Adipose tissue (tissue), 3 donors: ENCODE measurements at regions not wholly inside any gene's neighbourhood (a gene's known extent, or its start where the extent isn't known, plus 50 kb on each side); places are given as distances from the start of the nearest gene placed in this dataset.

ENCODE experiments used
- H3K27ac ChIP-seq: one replicate; pipeline ENCODE4 v1.5.1; 2013; ENCODE audit warnings: low read depth, low read length
- WGBS, 3 donors: extraction: QIAGEN DNeasy Blood & Tissue Kit; methylation state at CpG; one replicate each; pipeline ENCODE4 v1.1.7; 2013; 5-methylcytosine and 5-hydroxymethylcytosine counted together
- donor health status: healthy with polysubstance abuse.
- donor health status: Bipolar disorder and iron deficiency.
- donor health status: healthy.

DNA sequence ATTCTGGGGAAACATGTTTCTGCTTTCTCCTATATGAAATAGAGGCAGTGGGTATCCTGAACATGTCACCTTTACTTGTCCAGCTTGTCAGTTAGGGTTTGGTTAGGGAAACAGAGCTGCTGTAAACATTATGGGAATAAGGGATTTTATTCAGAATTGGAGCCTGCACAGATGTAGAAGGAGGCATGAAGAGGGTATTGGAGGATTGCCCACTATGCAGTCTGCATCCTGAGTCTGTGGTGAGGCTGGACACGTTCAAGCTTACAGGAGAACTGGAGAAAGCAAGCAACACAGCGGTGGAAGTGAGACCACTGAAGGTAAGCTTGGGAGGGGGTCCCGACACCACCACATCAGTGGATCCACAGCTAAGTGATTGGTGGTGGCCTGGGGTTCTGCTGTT lies 443.0 kb upstream of the TNP1 start:
- H3K27ac ChIP-seq: no peak overlapping the region
- WGBS, 3 donors: 80 to 82% (median 81%) methylated on average over 3 of the region's 3 CpGs

GRCh38 chr2:217301142-217301925 lies 441.5 kb upstream of the TNP1 start:
- H3K27ac ChIP-seq: no peak overlapping the region
- 85 to 93% (median 86%) methylated on average over 4 of the region's 4 CpGs for WGBS, 3 donors

DNA sequence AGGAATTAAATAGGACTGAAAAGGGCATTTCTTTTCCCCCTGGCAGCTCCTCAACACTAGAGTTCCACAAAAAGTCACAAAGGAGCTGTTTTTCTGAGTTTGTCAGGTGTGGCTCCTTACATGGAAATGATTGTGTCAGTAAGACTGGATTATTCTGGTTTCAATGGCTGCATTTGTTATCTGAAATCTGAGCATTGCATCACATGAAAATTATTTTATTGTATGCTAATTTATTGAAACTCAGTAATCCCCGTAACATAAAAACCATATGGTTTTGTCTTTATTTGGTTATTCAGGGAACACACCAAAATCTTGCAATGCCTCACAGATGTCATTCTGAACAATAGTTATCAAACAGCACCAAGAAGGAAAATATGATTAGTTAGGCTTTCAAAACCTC lies 439.7 kb upstream of the TNP1 start:
- H3K27ac ChIP-seq: no peak overlapping the region
- 75 to 88% (median 86%) methylated on average over 1 of the region's 1 CpG for WGBS, 3 donors

- no peak overlapping the region for H3K27ac ChIP-seq
- WGBS, 3 donors: 87 to 93% (median 91%) methylated on average over 2 of the region's 2 CpGs
Measured at GRCh38 chr2:217297096-217297495, 437.2 kb upstream of the TNP1 start.

GRCh38 chr2:217294818-217295217 lies 435.0 kb upstream of the TNP1 start:
- H3K27ac ChIP-seq: no peak overlapping the region
- 69 to 91% (median 81%) methylated on average over 4 of the region's 4 CpGs for WGBS, 3 donors

DNA sequence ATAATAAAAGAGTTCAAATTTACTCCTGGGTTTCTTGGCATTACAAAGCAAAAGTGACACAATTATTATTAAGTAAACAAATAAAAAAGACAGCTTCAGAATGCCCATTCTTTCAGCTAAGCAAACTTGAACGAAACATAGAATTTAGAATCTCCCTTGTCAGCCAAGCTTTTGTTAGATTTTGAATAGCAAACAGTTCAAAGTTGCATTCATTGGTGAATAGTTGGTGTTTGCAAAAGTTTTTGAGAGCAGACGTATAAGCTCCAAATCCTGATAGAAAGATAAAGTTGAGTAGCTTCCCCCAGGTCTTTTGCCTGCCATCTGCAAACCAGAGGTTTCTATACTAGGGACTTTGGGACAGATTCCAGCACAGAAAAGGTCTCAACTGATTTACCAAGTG lies 434.3 kb upstream of the TNP1 start:
- WGBS, 3 donors: 43 to 85% (median 67%) methylated on average over 2 of the region's 2 CpGs
- H3K27ac ChIP-seq: no peak overlapping the region

DNA sequence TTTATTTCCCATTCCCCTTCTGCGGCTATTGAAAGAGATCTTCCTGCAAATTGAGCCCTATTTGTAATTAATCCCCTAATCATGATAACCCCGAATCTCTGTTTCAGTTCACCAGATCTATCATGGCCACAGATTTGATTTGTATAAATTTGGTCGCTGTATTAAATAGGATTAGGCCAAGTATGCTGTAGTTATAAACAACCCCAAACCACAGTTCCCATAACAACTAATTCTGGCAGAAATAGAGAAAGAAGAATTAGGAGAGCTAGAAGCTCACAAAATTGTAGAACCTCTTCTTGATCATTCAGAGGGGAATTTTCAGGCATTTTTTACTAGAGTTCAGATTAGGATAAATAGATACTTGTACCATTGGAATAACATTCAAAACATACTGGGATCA lies 433.7 kb upstream of the TNP1 start:
- H3K27ac ChIP-seq: no peak overlapping the region
- WGBS, 3 donors: 74 to 92% (median 85%) methylated on average over 3 of the region's 3 CpGs

DNA sequence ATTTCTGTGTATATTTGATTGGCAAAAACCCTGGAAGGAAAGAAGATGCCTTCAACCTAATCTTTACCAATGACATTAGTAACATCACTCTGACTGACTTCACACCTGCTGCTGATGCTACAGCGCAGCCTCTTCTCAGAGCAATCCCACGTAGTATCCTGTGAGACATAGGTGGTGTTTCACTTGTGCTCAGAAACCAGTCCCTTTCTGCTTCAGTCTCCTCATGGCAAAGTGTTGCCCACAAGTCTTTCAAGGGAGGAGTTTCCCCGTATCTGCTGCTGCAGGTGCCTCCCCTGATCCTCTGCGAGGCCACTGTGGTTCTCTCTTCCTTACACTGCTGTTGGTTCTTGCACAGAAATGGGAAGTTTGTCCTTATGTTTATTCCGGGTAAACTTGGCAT lies 433.2 kb upstream of the TNP1 start:
- no peak overlapping the region for H3K27ac ChIP-seq
- WGBS, 3 donors: 85 to 90% (median 89%) methylated on average over 5 of the region's 5 CpGs

- 89 to 92% (median 91%) methylated on average over 5 of the region's 5 CpGs for WGBS, 3 donors
Measured at GRCh38 chr2:217291259-217291658, 431.4 kb upstream of the TNP1 start.

DNA sequence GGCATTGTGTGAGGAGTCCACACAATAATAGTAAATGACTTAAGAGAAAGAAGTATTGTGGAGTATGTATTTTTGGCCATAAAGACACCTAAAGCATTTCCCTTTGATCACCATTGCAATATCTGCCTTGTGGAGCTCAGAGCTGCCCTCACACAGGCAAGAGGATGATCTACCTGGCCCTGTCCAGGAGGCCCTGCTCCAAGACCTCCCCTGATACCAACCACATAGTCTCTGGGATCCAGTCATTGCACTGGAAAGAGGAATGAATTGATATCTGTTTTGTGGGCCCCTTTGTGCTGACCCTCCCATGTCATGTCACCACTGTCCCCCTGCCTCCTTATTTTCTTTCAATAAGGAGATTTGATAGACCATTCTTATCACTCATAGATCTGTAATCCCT lies 430.6 kb upstream of the TNP1 start:
- H3K27ac ChIP-seq: no peak overlapping the region

More at GRCh38 chr2:217291259-217291658, 431.4 kb upstream of the TNP1 start:
- H3K27ac ChIP-seq: no peak overlapping the region

DNA sequence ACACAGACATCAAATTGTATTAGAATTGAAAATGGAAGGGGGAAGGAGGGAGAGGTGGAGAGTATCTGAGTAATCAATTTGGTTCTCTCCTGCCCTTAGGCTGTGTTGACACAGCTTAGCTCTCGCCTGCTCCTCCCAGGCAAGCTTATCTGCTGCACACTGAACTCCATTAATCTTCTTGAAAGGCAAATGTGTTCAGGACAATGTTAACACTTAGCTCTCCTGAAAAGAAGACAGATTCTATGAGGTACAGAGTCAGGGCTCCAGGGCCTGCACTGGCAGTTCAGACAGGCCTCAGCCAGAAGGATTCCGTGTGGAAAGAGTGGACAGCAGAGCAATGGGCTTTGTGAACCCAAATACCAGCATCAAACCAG lies 430.0 kb upstream of the TNP1 start:
- no peak overlapping the region for H3K27ac ChIP-seq
- WGBS, 3 donors: 43 to 67% (median 53%) methylated on average over 2 of the region's 2 CpGs

GRCh38 chr2:217289177-217289906 lies 429.5 kb upstream of the TNP1 start:
- no peak overlapping the region for H3K27ac ChIP-seq
- WGBS, 3 donors: 45 to 76% (median 74%) methylated on average over 2 of the region's 2 CpGs

DNA sequence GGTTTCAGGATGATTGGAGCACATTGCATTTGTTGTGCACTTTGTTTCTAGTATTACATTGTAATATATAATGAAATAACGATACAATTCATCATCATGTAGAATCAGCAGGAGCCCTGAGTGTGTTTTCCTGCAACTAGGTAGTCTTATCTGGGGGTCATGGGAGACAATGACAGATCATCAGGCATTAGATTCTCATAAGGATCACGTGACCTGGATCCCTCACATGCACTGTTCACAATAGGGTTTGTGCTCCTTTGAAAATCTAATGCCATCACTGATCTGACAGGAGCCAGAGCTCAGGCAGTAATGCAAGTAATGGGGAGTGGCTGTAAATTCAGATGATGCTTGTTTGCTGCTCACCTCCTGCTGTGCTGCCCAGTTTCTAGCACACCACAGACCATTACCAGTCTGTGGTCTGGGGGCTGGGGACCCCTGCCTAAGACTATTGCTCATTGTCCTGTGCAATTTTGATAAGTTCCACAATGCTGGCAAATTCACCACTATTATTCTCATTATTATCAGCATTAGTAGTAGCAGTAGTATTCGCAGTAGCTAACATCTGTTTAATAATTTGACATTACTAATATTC lies 428.7 kb upstream of the TNP1 start:
- H3K27ac ChIP-seq: no peak overlapping the region
- 83 to 92% (median 90%) methylated on average over 3 of the region's 3 CpGs for WGBS, 3 donors

GRCh38 chr2:217286833-217287232 lies 427.0 kb upstream of the TNP1 start:
- WGBS, 3 donors: 91 to 97% (median 91%) methylated on average over 2 of the region's 2 CpGs

DNA sequence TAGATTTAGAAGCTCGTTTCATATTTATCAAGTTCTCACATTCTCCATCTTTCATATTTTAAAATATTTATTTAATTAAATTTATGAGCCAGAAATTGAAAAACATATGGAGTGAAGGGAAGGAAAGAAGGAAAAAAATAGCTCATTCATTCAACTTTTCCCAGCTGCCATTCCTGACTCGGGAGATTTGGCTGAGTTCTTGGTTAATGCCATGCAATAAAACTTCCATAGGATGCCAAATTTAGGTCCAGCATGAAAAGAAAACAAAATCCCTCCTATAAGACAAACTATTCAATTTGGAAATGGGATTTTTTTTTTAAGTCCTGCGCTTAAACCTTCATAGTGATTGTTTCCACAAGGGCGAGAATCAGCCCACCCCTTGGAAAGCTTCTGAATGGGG lies 426.1 kb upstream of the TNP1 start:
- 94 to 96% (median 94%) methylated on average over 4 of the region's 4 CpGs for WGBS, 3 donors
- H3K27ac ChIP-seq: no peak overlapping the region

More at GRCh38 chr2:217286833-217287232, 427.0 kb upstream of the TNP1 start:
- no peak overlapping the region for H3K27ac ChIP-seq

- WGBS, 3 donors: 72 to 83% (median 73%) methylated on average over 6 of the region's 6 CpGs
- no peak overlapping the region for H3K27ac ChIP-seq
Measured at GRCh38 chr2:217283460-217283859, 423.6 kb upstream of the TNP1 start.

- no peak overlapping the region for H3K27ac ChIP-seq
- WGBS, 3 donors: 75 to 85% (median 79%) methylated on average over 2 of the region's 2 CpGs
Measured at GRCh38 chr2:217282531-217282930, 422.7 kb upstream of the TNP1 start.

DNA sequence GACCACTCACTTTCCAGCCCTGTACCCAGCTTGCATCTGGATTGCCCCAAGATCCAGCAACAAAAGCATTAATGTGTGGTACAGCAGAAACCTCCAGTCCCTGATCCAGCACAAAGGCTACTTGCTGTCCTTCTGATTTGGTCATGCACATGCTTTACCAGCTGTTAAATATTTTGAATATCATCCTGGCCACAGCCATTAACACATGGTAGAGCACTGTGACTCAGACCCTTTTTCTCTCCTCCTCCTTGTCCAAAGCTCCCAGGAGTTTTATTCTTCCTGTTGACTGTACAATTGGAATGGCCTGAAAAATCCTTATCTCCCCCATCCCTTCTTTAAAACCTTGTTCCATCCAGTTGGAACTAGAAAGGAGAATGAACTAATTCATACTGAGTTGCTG lies 419.7 kb upstream of the TNP1 start:
- H3K27ac ChIP-seq: no peak overlapping the region

DNA sequence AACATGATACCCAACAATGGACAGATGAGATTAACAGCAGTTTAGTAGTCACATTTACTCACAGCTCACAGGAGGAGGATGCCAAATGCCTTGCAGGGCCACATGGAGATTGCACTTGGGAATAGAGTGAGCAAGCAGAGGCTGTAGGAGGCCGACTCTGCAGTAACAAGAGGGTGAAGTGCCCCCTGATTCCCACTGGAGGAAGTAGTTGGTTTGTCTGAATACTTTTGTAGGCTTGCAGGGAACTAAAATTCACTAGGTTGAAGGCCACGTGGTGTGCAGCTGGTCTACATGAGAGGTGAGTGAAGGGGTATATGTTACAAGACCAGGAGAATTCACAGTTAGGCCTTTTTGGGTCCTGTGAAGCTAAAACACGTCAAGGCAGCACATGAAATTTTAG lies 419.3 kb upstream of the TNP1 start:
- no peak overlapping the region for H3K27ac ChIP-seq
- WGBS, 3 donors: 71 to 75% (median 71%) methylated on average over 3 of the region's 3 CpGs
